HepG2 (cell line): ENCODE measurements at regions not wholly inside any gene's neighbourhood (a gene's known extent, or its start where the extent isn't known, plus 50 kb on each side); places are given as distances from the start of the nearest gene placed in this dataset.

ENCODE experiments used
- ATAC-seq: fragments of 200-7000 bp; cut with Tn5 transposase; 3 replicates; pipeline ENCODE4 v1.9.1; 2020; ENCODE audit warnings: mild to moderate bottlenecking, moderate library complexity
- BruUV-seq: library from RNA; stranded (reverse); fragments of 400-500 nt; replicated peaks from 2 replicates; lab custom pipeline; 2021; lab: Mats Ljungman, UMichigan
- CTCF ChIA-PET: fragments of 300-600 bp; formaldehyde crosslinking; extraction: SDS; loops from one replicate; lab custom pipeline; 2021; ENCODE audit warnings: low total read pairs, inconsistent platforms, low intra/inter-chr PET ratio; lab: Yijun Ruan, JAX
- POLR2A ChIA-PET: fragments of 350-600 bp; sonication (Branson Sonifier 250); formaldehyde crosslinking; loops from one replicate; lab custom pipeline; 2020; ENCODE audit warnings: antibody characterized with exemption, inconsistent platforms; lab: Yijun Ruan, JAX
- DNase-seq: peaks from one replicate; pipeline ENCODE4 v3.0.0-alpha.2; 2015; ENCODE audit warnings: low spot score
- FAIRE-seq: peaks from 3 replicates; lab custom pipeline; 2011; peaks lifted over from hg19 to GRCh38; lab: Jason Lieb, UNC
- H2AFZ ChIP-seq: one replicate; pipeline ENCODE4 v1.6.1; 2011; ENCODE audit warnings: low read length, inconsistent platforms
- H3K27ac ChIP-seq: fragments of 300-600 bp; 3 replicates; pipeline ENCODE4 v1.8.0; 2011; ENCODE audit warnings: mixed run types, mild to moderate bottlenecking, mixed read lengths, low read length, inconsistent platforms; ENCODE audit not compliant: insufficient read depth; ENCODE audit errors: extremely low read length
- H3K27me3 ChIP-seq, 2 experiments: fragments of 200-600 bp in 1 of 2; 2 replicates in 1 of 2; 3 replicates in 1 of 2; pipeline versions ENCODE4 v1.6.0 to v1.8.0; 2011; ENCODE audit warnings: low read length in 2 of 2, mild to moderate bottlenecking in 2 of 2, moderate library complexity in 2 of 2, inconsistent platforms in 1 of 2; ENCODE audit not compliant: insufficient read depth in 2 of 2, control insufficient read depth in 1 of 2
- H3K36me3 ChIP-seq, 2 experiments: fragments of 200-600 bp in 1 of 2; replicated peaks in 1 of 2; 2 replicates in 1 of 2; 3 replicates in 1 of 2; pipeline versions ENCODE4 v1.5.1 to v1.8.0; 2011; ENCODE audit warnings: low read length in 2 of 2, inconsistent platforms in 1 of 2; ENCODE audit not compliant: insufficient read depth in 2 of 2, control insufficient read depth in 1 of 2
- H3K4me1 ChIP-seq: 2 replicates; pipeline ENCODE4 v1.5.1; 2012; ENCODE audit warnings: low read length, inconsistent platforms; ENCODE audit not compliant: insufficient read depth
- H3K4me2 ChIP-seq: 2 replicates; pipeline ENCODE4 v1.6.0; 2011; ENCODE audit warnings: low read depth, low read length, inconsistent platforms
- H3K4me3 ChIP-seq, 3 experiments: fragments of 200-600 bp in 1 of 3; sonication (generic), shearing (Covaris generic) in 1 of 3; replicated peaks in 1 of 3; 2 replicates each; pipeline ENCODE4 v1.5.1; 2011 to 2016; ENCODE audit warnings: low read length in 3 of 3, inconsistent platforms in 2 of 3, low read depth in 2 of 3, mild to moderate bottlenecking in 2 of 3, control low read depth in 1 of 3, mixed read lengths in 1 of 3; ENCODE audit not compliant: insufficient read depth in 1 of 3
- H3K79me2 ChIP-seq: one replicate; pipeline ENCODE4 v1.6.1; 2011; ENCODE audit warnings: low read length, inconsistent platforms; ENCODE audit not compliant: insufficient read depth
- H3K9ac ChIP-seq: 2 replicates; pipeline ENCODE4 v1.6.0; 2011; ENCODE audit warnings: mild to moderate bottlenecking, low read depth, low read length, inconsistent platforms; ENCODE audit not compliant: insufficient read depth
- H3K9me3 ChIP-seq: 2 replicates; pipeline ENCODE4 v1.5.1; 2012; ENCODE audit warnings: mild to moderate bottlenecking, low read length
- H4K20me1 ChIP-seq: 2 replicates; pipeline ENCODE4 v1.6.0; 2011; ENCODE audit warnings: inconsistent platforms, mild to moderate bottlenecking, low read length, moderate library complexity; ENCODE audit not compliant: insufficient read depth
- ADNP ChIP-seq: sonication (generic); formaldehyde crosslinking; IDR thresholded peaks from 2 replicates; pipeline ENCODE4 v1.4.0; 2020; ENCODE audit warnings: missing genetic modification reagents
- CEBPB ChIP-seq: IDR thresholded peaks from 2 replicates; pipeline ENCODE4 v1.6.1; 2011; ENCODE audit warnings: low read depth, low read length, improper control_type of control experiment, borderline replicate concordance
- GTF2F1 ChIP-seq: fragments of 150-350 bp; IDR thresholded peaks from 2 replicates; pipeline ENCODE4 v1.6.1; 2014; ENCODE audit warnings: low read length
- MAFF ChIP-seq: IDR thresholded peaks from 2 replicates; pipeline ENCODE4 v1.6.1; 2011; ENCODE audit warnings: low read depth, low read length, improper control_type of control experiment
- MAFK ChIP-seq, 2 experiments: IDR thresholded peaks in 1 of 2; conservative IDR thresholded peaks in 1 of 2; 2 replicates each; pipeline ENCODE4 v1.6.1; 2011; ENCODE audit warnings: improper control_type of control experiment in 2 of 2, low read length in 2 of 2
- NFE2 ChIP-seq: sonication (generic); formaldehyde crosslinking; IDR thresholded peaks from 2 replicates; pipeline ENCODE4 v1.4.0; 2020; ENCODE audit warnings: missing genetic modification reagents
- NFE2L2 ChIP-seq: fragments of 150-350 bp; IDR thresholded peaks from 2 replicates; pipeline ENCODE4 v1.6.1; 2014; ENCODE audit warnings: low read length
- SP140L ChIP-seq: sonication (generic); formaldehyde crosslinking; IDR thresholded peaks from 2 replicates; pipeline ENCODE4 v1.4.0; 2020; ENCODE audit warnings: missing genetic modification reagents, borderline replicate concordance
- ZBTB49 ChIP-seq: sonication (generic); formaldehyde crosslinking; IDR thresholded peaks from 2 replicates; pipeline ENCODE4 v1.4.0; 2020; ENCODE audit warnings: missing genetic modification reagents, borderline replicate concordance
- ZNF274 ChIP-seq: sonication (generic); formaldehyde crosslinking; IDR thresholded peaks from 2 replicates; pipeline ENCODE4 v1.5.1; 2020; ENCODE audit warnings: mild to moderate bottlenecking, missing genetic modification reagents
- ZNF557 ChIP-seq: sonication (generic); formaldehyde crosslinking; IDR thresholded peaks from 2 replicates; pipeline ENCODE4 v1.4.0; 2020; ENCODE audit warnings: missing genetic modification reagents
- ZNF619 ChIP-seq: sonication (generic); formaldehyde crosslinking; IDR thresholded peaks from 2 replicates; pipeline ENCODE4 v1.4.0; 2020; ENCODE audit warnings: mild to moderate bottlenecking, missing genetic modification reagents
- ZSCAN25 ChIP-seq: sonication (generic); formaldehyde crosslinking; IDR thresholded peaks from 2 replicates; pipeline ENCODE4 v1.8.0; 2022; ENCODE audit warnings: mild to moderate bottlenecking, missing genetic modification reagents
- WGBS: methylation state at CpG from one replicate; pipeline ENCODE4 v1.1.6; 2017; ENCODE audit warnings: low lambda C conversion rate; 5-methylcytosine and 5-hydroxymethylcytosine counted together
- in situ Hi-C: cut with HindIII; loops from 2 replicates; pipeline ENCODE4 v1.10.0; 2017; ENCODE audit warnings: low pct_unique_long_range_greater_than_20kb; ENCODE audit not compliant: extremely low pct_ligation_motif_present
- intact Hi-C: fragments of 100-400 bp; cut with micrococcal nuclease; formaldehyde crosslinking; loops from one replicate; pipeline ENCODE4 v1.10.0; 2022; ENCODE audit not compliant: unreplicated experiment
- TF ChIP-seq, protein P1 (sequence below): sonication (generic); formaldehyde crosslinking; IDR thresholded peaks from 2 replicates; pipeline ENCODE4 v1.4.0; 2020; ENCODE audit warnings: mild to moderate bottlenecking, missing genetic modification reagents, borderline replicate concordance

DNA sequence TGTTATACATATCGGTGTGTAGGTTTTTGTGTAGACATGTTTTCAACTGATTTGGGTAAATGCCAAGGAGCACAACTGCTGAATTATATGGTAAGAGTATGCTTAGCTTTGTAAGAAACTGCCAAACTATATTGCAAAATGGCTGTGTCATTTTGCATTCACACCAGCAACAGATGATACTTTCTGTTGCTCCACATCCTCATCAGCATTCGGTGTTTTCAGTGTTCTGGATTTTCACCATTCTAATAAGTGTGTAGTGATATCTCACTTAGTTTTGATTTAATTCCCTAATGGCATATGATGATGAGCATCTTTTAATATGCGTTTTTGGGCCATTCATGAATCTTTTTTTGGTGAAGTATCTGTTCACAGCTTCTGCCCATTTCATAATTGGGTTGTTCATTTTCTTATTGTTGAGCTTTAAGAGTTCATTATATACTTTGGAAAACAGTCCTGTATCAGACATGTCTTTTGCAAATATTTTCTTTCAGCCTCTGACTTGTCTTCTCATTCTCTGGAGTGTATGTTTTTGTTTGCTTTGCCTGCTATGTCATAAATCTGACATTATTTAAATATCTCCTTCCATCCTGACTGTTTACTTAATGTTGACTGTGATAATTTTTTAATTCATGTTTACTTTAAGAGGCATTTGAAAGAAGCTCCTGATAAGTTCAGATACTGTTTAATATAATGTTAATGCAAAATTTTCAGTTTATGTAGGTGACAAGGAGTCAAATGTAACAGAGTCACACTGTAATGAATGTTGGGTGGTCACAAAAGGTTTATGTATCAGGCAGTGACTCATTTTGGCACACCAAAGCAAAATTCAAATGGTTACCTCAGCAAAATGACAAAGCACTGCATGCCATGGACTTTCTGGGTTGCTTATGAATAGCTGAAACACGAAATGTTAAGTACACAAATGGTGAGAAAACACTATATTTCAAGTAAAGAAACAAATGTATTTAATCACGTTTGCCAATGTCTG, 181.1 kb upstream of the DAB2 start:
- intact Hi-C loops (no loop called here), in situ Hi-C loops (loop anchor here (10.0 kb wide), 1 partner anchor 89 kb away; no protein-coding TSS in a partner anchor)
- no peak overlapping the region for H3K4me3 ChIP-seq
- TF ChIP-seq MAFF = peak; percentile 17; the same call in 1 of the 2 replicates
- no peak for TF ChIP-seq ZNF619 (CRISPR knock-in tag)
- H3K27me3 ChIP-seq = no peaks in the 10 kb centered on the region
- no peak overlapping the region for H3K9ac ChIP-seq
- 7% methylated on average over 5 of the region's 5 CpGs for WGBS
- ChIA-PET POLR2A (no interaction called here), CTCF (no interaction called here)
- no peaks in the 10 kb centered on the region for H3K79me2 ChIP-seq
- no peak for DNase-seq
- H2AFZ ChIP-seq = no peak overlapping the region
- no peaks in the 10 kb centered on the region for H3K36me3 ChIP-seq
- H4K20me1 ChIP-seq = no peaks in the 10 kb centered on the region
- no peak overlapping the region for H3K4me2 ChIP-seq
- H3K4me1 ChIP-seq = no peaks in the 10 kb centered on the region
- no peak for FAIRE-seq
- no peaks in the 10 kb centered on the region for H3K9me3 ChIP-seq
- no peak overlapping the region for H3K27ac ChIP-seq
- ATAC-seq = no peak
- no TSS peak for BruUV-seq

GRCh38 chr5:39605145-39605544, 180.4 kb upstream of the DAB2 start:
- in situ Hi-C loops = loop anchor here (10.0 kb wide), 1 partner anchor 90 kb away; no protein-coding TSS in a partner anchor
- no peak overlapping the region for H3K4me2 ChIP-seq
- no peak for DNase-seq
- no peaks in the 10 kb centered on the region for H3K9me3 ChIP-seq
- no peak overlapping the region for H3K9ac ChIP-seq
- H2AFZ ChIP-seq = no peak overlapping the region
- H3K36me3 ChIP-seq = no peaks in the 10 kb centered on the region
- POLR2A ChIA-PET = no interaction called here
- no TSS peak for BruUV-seq
- no peak overlapping the region for H3K27ac ChIP-seq
- no peak for ATAC-seq
- H4K20me1 ChIP-seq = no peaks in the 10 kb centered on the region
- H3K79me2 ChIP-seq = no peaks in the 10 kb centered on the region
- CTCF ChIA-PET = no interaction called here
- H3K4me3 ChIP-seq = no peak overlapping the region
- 44% methylated on average over 5 of the region's 5 CpGs for WGBS
- H3K27me3 ChIP-seq = no peaks in the 10 kb centered on the region
- FAIRE-seq = no peak
- H3K4me1 ChIP-seq = no peaks in the 10 kb centered on the region
- intact Hi-C loops = no loop called here
- TF ChIP-seq CEBPB (no peak), ZNF274 (CRISPR knock-in tag) (no peak), MAFK (conservative IDR thresholded peaks at IDR 0.05 in 1 of 2, IDR thresholded peaks at IDR 0.05 in 1 of 2; ENCODE audit: low read length in 2 of 2) (0 out of 4 replicates have a peak, but pooled peaks of 1 of the 2 experiments have one; percentile 9), NFE2 (CRISPR knock-in tag) (no peak), ADNP (CRISPR knock-in tag) (no peak), ZBTB49 (CRISPR knock-in tag) (no peak), ZNF557 (CRISPR knock-in tag) (no peak), GTF2F1 (no peak), NFE2L2 (peak; percentile 76; the same call in 1 of the 2 replicates), ZSCAN25 (CRISPR knock-in tag) (no peak), SP140L (CRISPR knock-in tag) (no peak)
- TF ChIP-seq, protein P1, sequence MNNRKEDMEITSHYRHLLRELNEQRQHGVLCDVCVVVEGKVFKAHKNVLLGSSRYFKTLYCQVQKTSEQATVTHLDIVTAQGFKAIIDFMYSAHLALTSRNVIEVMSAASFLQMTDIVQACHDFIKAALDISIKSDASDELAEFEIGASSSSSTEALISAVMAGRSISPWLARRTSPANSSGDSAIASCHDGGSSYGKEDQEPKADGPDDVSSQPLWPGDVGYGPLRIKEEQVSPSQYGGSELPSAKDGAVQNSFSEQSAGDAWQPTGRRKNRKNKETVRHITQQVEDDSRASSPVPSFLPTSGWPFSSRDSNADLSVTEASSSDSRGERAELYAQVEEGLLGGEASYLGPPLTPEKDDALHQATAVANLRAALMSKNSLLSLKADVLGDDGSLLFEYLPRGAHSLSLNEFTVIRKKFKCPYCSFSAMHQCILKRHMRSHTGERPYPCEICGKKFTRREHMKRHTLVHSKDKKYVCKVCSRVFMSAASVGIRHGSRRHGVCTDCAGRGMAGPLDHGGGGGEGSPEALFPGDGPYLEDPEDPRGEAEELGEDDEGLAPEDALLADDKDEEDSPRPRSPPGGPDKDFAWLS (CRISPR knock-in tag) = no peak
